MCF 10A (cell line): ENCODE measurements at regions not wholly inside any gene's neighbourhood (a gene's known extent, or its start where the extent isn't known, plus 50 kb on each side); places are given as distances from the start of the nearest gene placed in this dataset.

Experiments used
- BruUV-seq: library from RNA; stranded (reverse); fragments of 400-500 nt; replicated peaks from 2 replicates; lab custom pipeline; 2021; lab: Mats Ljungman, UMichigan
- CTCF ChIA-PET: fragments of 300-600 bp; sonication (Branson Sonifier 250); formaldehyde crosslinking; extraction: SDS; loops from one replicate; lab custom pipeline; 2021; ENCODE audit warnings: antibody characterized with exemption, inconsistent platforms; lab: Yijun Ruan, JAX
- POLR2A ChIA-PET: fragments of 300-600, 350-650 bp; sonication (Branson Sonifier 250); formaldehyde crosslinking; extraction: SDS; loops from one replicate; lab custom pipeline; 2020; ENCODE audit warnings: antibody characterized with exemption, inconsistent platforms; lab: Yijun Ruan, JAX
- DNase-seq: peaks from one replicate; pipeline ENCODE4 v3.0.0-alpha.2; 2018; ENCODE audit not compliant: unreplicated experiment
- H3K27ac Mint-ChIP-seq: one replicate; pipeline ENCODE4 v1.8.0; 2022; ENCODE audit warnings: mild to moderate bottlenecking, low read depth, mixed read lengths; ENCODE audit not compliant: unreplicated experiment
- H3K27me3 Mint-ChIP-seq: one replicate; pipeline ENCODE4 v1.8.0; 2022; ENCODE audit warnings: mixed read lengths; ENCODE audit not compliant: insufficient read depth, unreplicated experiment
- H3K36me3 Mint-ChIP-seq: one replicate; pipeline ENCODE4 v1.8.0; 2022; ENCODE audit warnings: mild to moderate bottlenecking, moderate library complexity, mixed read lengths; ENCODE audit not compliant: insufficient read depth, unreplicated experiment
- H3K4me1 Mint-ChIP-seq: one replicate; pipeline ENCODE4 v1.8.0; 2022; ENCODE audit warnings: mixed read lengths; ENCODE audit not compliant: insufficient read depth, unreplicated experiment
- H3K4me3 Mint-ChIP-seq: one replicate; pipeline ENCODE4 v1.8.0; 2022; ENCODE audit warnings: mild to moderate bottlenecking, moderate library complexity, mixed read lengths; ENCODE audit not compliant: unreplicated experiment
- H3K9me3 Mint-ChIP-seq: one replicate; pipeline ENCODE4 v1.8.0; 2022; ENCODE audit warnings: mixed read lengths; ENCODE audit not compliant: unreplicated experiment
- intact Hi-C: fragments of 100-400 bp; cut with micrococcal nuclease; formaldehyde crosslinking; loops from 2 replicates; pipeline ENCODE4 v1.14.1; 2022
- TF ChIP-seq, protein P1 (sequence below): fragments of 200-600 bp; IDR thresholded peaks from one replicate; pipeline ENCODE4 v1.8.0; 2022; ENCODE audit warnings: antibody characterized with exemption, mild to moderate bottlenecking; ENCODE audit not compliant: unreplicated experiment

DNA sequence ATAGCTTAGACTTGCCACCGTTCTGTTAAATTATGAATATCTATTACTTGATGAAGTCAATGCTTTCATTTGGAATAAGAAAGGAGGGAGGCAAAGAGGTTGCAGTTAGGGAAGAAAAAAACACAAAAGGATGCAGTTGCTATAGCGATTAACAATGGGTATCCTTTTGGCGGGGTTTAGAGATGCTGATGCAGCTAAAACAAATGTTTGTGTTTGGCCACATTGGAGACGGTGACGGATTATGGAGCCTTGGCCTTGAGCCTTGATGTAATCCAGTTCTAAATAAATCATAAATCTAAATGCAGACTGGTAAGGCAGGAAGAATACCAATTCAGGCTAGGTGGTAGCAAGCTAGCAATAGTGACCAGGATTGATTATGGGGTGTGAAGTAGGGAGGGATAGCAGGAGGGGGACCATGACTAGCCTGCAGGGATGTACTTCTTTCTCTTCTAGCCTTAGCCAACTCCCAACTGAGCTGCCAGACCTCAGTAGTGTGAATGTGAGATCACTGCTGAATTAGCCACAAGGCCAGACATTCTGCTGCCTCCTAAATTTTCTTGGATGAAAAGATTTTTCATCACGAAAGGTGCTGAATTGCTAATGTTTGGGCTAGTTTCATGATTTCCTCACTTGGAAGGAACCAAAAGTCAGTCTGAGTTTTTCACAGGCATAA, 160.3 kb downstream of the TLR4 start:
- ChIA-PET POLR2A (no interaction called here), CTCF (interaction anchor here (0.9 to 1.4 kb wide), 2 partner anchors 18 to 32 kb away, joined by 3 to 4 read pairs; no protein-coding TSS in a partner anchor)
- Mint-ChIP-seq H3K36me3 (no peaks in the 10 kb centered on the region), H3K4me1 (no peaks in the 10 kb centered on the region), H3K27ac (no peak overlapping the region), H3K27me3 (no peaks in the 10 kb centered on the region), H3K9me3 (peaks cover 38% of the 10 kb centered on the region), H3K4me3 (no peak overlapping the region)
- intact Hi-C loops: no loop called here
- DNase-seq: no peak
- TF ChIP-seq, protein P1, sequence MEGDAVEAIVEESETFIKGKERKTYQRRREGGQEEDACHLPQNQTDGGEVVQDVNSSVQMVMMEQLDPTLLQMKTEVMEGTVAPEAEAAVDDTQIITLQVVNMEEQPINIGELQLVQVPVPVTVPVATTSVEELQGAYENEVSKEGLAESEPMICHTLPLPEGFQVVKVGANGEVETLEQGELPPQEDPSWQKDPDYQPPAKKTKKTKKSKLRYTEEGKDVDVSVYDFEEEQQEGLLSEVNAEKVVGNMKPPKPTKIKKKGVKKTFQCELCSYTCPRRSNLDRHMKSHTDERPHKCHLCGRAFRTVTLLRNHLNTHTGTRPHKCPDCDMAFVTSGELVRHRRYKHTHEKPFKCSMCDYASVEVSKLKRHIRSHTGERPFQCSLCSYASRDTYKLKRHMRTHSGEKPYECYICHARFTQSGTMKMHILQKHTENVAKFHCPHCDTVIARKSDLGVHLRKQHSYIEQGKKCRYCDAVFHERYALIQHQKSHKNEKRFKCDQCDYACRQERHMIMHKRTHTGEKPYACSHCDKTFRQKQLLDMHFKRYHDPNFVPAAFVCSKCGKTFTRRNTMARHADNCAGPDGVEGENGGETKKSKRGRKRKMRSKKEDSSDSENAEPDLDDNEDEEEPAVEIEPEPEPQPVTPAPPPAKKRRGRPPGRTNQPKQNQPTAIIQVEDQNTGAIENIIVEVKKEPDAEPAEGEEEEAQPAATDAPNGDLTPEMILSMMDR: no peak
- no TSS peak for BruUV-seq

DNA sequence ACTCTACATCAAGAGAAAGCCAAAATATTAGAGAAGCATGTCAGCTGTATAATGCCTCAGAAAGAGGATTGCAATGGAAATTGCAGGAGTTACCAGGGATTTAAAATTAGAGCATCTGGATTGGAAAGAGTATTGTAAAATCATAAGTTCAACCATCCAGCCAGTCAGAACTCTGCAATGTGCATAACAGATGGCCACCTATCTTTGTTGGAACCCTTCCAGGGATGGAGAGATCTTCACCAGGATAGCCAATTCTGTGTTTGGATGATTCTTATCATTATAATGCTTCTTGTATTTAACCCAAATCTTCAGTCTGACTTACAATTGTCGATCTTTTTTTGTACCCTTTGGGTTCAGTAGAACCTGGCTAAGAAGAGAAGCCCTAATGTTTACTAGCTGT, 164.4 kb downstream of the TLR4 start:
- intact Hi-C loops: no loop called here
- Mint-ChIP-seq H3K36me3 (no peaks in the 10 kb centered on the region), H3K4me3 (no peak overlapping the region), H3K27me3 (no peaks in the 10 kb centered on the region), H3K4me1 (no peaks in the 10 kb centered on the region), H3K9me3 (peaks cover 43% of the 10 kb centered on the region), H3K27ac (no peak overlapping the region)
- no TSS peak for BruUV-seq
- DNase-seq: no peak
- POLR2A ChIA-PET: no interaction called here
- CTCF ChIA-PET: no interaction called here
- TF ChIP-seq, protein P1: no peak

DNA sequence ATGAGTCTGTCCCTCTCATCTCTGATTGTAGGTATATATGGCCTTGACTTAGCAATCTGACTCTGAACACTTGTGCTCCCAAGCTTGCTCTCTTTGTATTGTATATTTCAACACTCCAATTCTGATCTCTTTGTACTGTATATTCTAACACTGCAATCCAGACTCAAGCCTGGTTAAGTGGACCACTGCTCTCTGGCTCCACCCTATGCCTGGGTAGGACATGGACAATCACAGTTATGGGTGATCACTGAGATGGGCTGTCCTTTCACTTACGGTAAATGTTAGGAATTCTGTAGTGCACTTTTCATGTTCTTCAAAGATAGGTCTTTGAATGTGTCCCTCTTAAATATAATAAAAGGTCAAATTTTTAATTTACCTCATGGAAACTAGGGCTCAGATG, 165.1 kb downstream of the TLR4 start:
- Mint-ChIP-seq H3K36me3 (no peaks in the 10 kb centered on the region), H3K27me3 (no peaks in the 10 kb centered on the region), H3K4me1 (no peaks in the 10 kb centered on the region), H3K4me3 (no peak overlapping the region), H3K27ac (no peak overlapping the region), H3K9me3 (peaks cover 48% of the 10 kb centered on the region)
- POLR2A ChIA-PET: no interaction called here
- intact Hi-C loops: no loop called here
- TF ChIP-seq, protein P1: no peak
- CTCF ChIA-PET: no interaction called here
- DNase-seq: no peak
- no TSS peak for BruUV-seq

DNA sequence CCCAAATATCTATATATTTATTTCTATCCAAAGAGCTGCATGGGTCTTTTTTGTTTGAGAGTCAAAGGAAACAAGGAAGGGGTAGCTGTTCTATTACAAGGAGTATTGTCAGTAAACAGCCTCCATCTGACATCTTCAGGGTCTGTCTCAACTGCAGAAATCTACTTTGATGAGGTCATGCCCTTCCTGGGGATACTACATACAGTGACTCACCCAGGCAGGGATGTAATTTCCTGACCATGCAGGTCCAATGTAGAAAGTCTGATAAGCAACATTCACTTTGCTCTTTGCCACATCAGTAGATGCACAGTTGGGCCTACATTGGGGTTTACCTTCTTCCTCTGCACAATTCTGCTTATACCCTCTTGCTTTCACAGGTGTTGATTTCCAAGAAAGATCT, 165.5 kb downstream of the TLR4 start:
- BruUV-seq: no TSS peak
- POLR2A ChIA-PET: no interaction called here
- Mint-ChIP-seq H3K27ac (no peak overlapping the region), H3K27me3 (no peaks in the 10 kb centered on the region), H3K9me3 (peaks cover 46% of the 10 kb centered on the region), H3K36me3 (no peaks in the 10 kb centered on the region), H3K4me3 (no peak overlapping the region), H3K4me1 (no peaks in the 10 kb centered on the region)
- TF ChIP-seq, protein P1: no peak
- CTCF ChIA-PET: no interaction called here
- peak; percentile 25 for DNase-seq
- intact Hi-C loops: no loop called here
